Left hindlimb (tissue), 1 donor: ENCODE measurements at regions not wholly inside any gene's neighbourhood (a gene's known extent, or its start where the extent isn't known, plus 50 kb on each side); places are given as distances from the start of the nearest gene placed in this dataset.

Experiments used
- DNase-seq: peaks from one replicate; pipeline ENCODE4 v3.0.0-alpha.2; 2018

DNA sequence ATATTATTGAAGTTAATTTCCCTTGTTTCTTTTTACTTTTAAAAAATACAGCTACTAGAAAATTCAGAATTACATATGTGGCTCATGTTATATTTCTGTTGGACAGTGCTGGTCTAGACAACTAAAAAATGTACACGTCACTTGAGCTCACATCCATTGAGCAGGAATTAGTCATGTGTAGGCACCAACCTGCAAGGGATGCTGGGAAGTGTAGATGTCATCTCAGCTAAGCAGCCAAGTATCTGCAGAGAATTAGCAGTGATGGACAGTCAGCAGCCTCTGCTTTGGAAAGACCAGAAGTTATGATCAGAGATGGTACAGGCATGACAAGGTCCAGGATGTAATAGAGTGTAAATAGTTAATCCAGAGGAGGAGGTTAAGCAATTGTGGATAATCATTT lies 87.1 kb upstream of the HS3ST2 start:
- no peak for DNase-seq

DNA sequence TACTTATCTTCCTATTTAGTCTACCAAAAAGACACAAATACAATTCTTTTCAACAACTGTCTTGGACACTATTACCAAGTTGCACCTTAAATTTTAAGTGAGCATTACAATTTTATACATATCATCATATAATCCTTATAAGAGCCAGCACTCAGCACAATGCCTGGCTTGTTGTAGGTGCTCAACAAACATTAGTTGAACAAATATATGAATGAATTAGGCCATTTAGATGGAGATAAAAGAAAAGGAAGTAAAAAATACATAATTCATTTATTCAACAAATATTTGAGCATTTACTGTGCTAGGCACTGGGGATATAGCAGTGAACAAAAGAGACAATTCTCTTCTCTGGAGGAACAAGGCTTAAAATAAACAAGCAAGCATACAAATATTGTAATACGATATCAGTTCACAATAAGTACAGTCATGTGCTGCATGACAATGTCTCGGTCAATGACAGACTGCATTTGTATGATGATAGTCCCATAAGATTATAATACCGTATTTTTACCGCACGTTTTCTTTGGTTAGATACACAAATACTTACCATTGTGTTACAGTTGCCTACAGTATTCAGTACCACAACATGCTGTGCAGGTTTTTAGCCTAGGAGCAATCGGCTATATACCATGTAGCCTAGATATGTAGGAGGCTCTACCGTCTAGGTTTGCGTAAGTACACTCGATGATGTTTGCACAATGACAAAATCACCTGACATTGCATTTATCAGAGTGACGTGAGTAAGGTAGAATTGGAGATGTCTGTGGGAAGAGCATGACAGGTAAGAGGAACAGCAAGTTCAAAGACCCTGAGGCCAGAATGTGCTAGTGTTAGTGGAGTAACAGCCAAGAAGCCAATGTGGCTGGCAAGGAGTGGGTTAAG lies 86.4 kb upstream of the HS3ST2 start:
- no peak for DNase-seq

DNA sequence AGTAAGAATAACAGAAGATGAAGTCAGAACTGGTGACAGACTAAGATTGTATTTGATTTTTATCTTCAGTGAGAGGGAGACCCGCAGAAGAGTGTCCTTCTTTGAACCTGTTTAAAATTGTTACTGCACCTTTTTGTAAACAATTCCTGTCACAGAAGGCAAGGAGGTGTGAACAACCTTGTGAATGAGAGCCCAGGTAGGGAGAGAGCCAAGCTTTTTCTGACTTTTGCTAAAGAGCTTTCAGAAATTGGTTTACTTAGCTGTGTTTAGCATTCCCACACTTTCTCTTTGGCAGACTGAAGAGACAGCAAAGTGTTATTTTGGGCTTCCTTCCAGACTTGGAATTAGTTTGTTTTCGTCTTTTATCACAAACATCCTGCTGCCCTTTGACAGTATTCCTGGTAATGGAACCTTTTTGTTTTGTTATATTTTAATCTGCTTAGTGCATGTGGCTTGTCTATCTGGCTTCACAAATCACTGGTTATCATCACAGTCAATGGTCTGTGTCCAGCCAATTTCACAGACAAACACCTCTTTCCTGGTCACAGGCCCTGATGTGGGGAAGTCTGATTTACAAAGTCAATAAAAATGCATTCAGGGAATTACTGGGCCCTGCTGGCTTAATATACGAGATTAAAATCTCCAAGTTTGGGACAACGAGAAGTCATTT lies 85.7 kb upstream of the HS3ST2 start:
- DNase-seq = no peak

DNA sequence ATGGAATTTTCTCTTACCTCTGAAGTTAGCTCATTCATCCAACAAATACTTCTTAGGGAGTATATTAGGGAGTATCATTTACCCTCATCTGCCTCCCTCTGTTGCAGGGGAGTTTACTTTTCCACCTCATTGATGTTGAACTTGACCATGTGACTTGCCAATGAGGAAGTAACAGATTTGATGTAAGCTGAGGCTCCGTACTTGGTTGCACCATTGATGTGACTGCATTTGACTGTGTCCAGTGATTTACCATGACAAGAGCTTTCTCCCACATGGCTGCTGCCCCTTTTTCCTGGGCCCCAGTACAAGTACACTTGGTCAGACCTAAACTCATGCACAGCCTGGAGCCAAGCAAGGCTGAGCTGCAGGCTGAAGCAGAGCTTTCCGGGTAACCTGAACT lies 81.6 kb upstream of the HS3ST2 start:
- no peak for DNase-seq

DNA sequence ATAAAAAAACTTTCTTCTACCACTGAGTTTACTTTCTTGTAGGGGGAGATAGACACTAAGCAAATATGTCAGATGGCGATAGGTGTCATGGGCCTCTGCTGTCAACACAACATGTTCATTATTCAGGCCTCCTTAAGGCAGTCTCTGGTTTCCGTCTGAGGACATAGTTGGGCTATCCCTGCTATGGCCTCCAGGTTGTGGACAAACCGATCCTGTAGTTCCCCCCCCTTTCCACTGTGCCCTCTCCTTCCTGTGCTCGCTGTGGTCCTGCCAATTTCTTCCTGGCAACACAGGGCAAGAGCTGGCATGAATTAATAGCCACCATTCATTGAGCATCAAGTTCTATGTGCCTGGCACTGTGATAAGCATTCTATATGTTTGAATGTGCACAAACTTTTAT lies 81.0 kb upstream of the HS3ST2 start:
- no peak for DNase-seq

DNA sequence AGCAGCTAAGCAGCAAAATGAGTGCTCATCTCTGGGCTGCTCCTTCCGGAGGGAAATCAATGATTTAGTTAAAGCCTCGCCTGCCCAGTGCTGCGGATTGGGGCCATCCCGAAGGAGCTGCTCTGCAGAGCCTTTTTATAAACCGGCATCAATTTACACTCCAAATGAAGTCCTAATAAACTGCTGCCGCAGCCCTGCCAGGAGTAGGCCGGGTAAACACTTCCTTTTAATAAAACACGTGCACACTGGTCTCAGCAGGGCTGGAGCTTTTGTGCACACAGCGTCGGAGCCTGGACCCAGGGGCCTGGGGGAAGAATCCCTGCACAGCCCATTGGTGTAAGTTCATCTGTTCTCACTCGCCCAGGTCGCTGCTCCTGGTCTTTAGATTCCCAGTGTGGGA lies 79.6 kb upstream of the HS3ST2 start:
- no peak for DNase-seq

DNA sequence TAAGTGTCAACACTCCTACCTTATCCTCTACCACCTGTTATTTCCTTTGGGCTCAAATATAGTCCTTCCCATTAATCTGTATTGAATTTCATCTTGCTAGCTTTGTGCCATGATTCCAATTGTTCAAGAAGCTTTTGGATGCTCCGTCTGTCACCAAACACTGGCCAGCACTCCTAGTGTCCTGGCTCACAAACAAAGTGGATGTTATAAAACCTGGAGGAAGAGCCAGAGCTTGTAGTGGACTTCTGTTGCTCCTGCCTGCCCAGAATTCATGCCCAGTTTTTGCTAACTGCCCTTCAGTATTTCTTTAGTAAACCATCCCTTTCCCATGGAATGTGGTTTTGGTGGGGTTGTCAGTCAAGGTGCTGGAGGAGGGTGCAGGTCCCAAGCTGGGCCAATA lies 77.2 kb upstream of the HS3ST2 start:
- DNase-seq = no peak

DNA sequence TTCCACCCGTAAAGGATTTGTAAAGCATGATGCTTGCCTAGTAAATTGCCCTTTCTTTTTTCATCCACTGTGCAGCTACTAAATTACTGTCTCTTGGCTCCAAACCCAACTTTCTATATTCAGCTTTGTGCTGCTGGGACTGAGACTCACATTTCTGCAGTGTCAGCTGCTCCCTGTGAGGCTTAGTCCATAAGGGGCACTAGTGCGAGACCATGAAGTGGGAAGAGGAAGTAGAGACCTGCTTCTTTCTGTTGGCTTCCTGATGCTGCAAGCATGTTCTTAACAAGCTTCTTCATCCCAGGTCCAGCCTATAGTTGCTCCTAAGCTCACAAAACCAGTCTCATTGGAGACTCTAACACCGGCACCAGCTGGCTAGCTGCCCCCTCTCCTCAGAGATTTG lies 74.9 kb upstream of the HS3ST2 start:
- DNase-seq = no peak

DNA sequence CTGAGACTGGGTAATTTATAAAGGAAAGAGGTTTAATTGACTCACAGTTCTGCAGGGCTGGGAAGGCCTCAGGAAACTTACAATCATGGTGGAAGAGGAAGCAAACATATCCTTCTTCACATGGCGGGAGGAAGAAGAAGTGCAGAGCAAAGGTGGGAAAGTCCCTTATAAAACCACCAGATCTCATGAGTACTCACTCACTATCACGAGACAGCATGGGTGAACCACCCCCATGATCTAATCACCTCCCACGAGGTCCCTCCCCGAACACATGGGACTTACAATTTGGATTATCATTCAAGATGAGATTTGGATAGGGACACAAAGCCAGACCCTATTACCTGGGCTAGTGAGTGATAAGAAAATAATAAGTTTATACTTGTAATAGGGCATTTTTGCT lies 70.6 kb upstream of the HS3ST2 start:
- DNase-seq = no peak

DNA sequence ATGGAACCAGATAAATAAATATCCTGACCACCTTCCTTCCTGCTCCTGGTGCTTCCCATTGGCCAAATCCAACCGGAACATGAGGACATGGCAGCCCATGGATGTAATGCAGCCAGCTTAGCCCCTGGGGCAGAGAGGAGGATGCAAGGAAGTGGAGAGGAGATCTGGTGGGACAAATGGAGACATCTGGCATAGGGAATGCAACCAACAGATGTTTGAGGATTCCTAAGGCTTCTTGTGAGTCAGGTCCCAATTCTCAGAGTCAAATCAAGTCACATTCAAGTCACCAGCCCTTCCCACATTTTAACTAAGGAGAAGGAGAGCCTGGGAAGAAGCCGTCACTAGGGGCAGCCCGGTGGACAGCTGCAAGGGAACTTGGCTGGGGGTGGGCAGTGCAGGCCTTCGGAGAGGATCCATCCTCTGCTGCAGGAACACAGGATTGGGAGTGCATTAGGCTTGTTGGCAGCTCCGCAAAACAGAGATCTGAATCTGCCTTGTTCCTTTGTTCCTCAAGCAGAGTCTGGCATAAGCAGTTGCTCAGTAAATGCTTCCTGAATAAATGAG lies 62.8 kb upstream of the HS3ST2 start:
- DNase-seq = no peak

DNA sequence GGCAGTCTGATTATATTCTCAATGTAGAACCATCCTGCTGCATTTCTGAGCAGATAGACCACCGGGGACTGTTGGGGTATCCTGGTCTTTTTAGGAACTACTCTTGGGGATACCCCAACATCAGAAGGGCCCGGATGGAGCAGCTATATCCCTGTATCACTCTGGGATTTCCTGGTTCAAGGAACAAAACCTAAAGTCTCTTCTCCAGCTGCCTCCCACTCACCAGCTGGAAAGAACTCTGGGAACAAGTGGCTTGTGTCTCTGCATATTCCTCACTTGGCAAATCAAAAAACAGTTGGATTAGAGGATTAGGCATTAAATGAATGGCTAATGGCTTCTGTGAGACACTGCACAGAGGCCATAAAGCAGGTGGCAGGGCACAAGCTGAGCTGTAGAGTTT lies 62.3 kb upstream of the HS3ST2 start:
- no peak for DNase-seq

DNA sequence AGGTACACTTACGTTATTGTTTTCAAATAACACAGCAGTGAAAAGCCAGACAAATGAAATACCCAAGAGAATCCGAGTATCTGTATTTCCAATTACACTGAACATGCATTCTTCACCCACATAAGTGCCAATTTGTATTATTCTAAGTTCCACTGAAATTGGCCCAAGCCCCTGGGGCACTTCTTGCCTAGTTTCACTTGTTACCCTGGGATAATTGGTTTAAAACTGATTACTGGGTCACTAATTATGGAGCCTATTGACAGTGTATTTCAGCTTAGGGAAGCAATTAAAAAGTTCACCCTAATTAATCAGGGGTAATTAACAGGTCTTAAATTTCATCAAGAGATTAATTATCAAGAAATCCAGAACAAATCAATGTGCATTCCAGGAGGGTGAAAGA lies 60.5 kb upstream of the HS3ST2 start:
- no peak for DNase-seq

DNA sequence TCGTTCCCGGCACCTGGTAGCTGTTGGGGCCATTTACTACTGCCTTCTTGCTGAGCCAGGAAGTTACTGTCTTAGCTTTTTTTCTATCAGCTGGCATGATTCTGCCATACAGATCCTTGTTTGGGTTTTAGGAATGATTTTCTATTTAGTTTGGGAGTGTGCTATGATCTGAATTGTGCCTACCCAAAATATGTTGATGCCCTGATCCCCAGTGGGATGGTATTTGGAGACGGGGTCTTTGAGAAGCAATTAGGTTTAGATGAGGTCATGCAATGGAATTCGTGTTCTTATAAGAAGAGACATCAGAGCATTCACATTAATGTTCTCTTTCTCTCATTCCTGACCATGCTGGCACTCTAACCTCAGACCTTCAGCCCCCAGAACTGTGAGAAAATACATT lies 59.4 kb upstream of the HS3ST2 start:
- no peak for DNase-seq

DNA sequence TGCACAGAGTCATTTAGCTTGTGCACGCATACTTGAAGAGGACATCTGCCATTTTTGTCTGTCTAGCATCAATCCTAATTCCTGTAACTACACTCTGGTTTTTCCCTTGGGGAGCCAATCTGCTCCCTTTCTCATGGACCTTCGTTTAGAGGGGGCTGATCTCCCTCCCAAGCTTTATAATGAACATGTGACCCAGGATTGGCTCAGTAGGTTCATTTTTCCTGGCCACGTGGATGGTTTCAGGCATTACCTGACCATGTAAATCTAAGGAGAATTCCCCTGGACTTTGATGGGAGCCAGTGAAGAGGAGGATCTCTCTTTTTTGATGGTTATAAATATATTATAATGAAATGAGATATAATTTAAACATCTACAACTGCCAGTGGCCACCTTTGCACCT lies 56.8 kb upstream of the HS3ST2 start:
- DNase-seq = no peak

DNA sequence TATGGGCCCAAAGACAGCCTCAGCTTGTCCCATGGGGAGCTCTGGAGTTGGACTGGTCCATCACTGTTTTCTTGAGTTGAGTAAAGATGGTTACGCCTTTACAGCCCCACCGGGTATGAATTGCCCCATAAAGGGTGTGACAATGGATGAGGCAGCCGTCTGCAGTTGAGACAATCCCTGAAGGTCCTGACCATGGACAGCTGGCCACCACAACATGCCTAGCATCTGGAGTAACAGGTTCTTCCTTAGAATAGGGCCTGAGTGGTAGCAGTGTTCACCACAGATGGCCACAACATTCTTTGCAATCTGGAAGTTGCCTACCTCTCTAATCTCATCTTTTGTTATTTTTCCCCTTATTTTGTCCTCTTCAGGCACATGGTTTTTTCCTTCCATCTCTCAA lies 51.5 kb upstream of the HS3ST2 start:
- DNase-seq = no peak

DNA sequence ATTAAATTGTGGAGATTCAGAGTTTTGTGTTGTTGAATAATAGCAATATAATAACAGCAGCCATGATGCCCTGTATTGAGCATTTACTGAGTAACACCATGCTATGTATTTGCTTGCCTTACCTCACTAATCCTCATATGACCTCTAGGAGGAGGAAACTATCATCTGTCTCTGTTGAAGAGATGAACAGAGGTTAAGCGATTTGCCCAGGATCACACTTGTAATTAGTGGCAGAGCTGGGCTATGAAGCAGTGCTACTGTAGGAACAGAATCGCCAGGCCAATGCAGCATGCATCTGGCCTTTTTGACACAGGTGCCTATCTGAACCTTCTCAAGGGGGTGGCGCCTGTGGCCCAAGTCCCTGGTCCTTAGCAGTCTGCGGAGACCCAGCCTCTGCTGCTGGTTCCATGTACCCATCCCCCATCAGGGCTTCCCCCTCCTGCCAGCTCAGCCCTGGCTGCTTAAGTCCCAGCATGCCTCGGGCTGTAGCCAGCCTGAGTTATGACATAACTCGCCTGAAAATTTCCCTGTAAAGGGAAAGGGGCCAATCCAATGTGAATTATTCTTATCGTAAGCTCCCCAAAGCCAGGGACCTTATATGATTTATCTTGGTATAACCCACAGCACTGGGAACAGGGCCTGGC lies 50.4 kb upstream of the HS3ST2 start:
- DNase-seq = no peak
